Astrocyte of the cerebellum (primary cell): ENCODE measurements at regions not wholly inside any gene's neighbourhood (a gene's known extent, or its start where the extent isn't known, plus 50 kb on each side); places are given as distances from the start of the nearest gene placed in this dataset.

Experiments used
- DNase-seq: peaks from one replicate; pipeline ENCODE4 v3.0.0-alpha.2; 2011; ENCODE audit warnings: low read depth
- H3K4me3 ChIP-seq: 2 replicates; pipeline ENCODE4 v1.5.1; 2011; ENCODE audit warnings: mild to moderate bottlenecking, low read depth, low read length, moderate library complexity
- CTCF ChIP-seq: IDR thresholded peaks from 2 replicates; pipeline ENCODE4 v1.5.1; 2012; ENCODE audit warnings: low read length, low read depth, moderate library complexity, mild to moderate bottlenecking; ENCODE audit errors: missing control alignments
- in situ Hi-C: cut with HindIII; loops from 2 replicates; pipeline ENCODE4 v1.10.0; 2017; ENCODE audit warnings: low sequenced_read_pairs

- TF ChIP-seq CTCF: no peak
- no peak overlapping the region for H3K4me3 ChIP-seq
- DNase-seq: no peak
- in situ Hi-C loops: no loop called here
Measured at GRCh38 chr3:76965122-76965725, 74.7 kb upstream of the ROBO2 start.

- no peak for TF ChIP-seq CTCF
- no peak for DNase-seq
- no peak overlapping the region for H3K4me3 ChIP-seq
- in situ Hi-C loops: no loop called here
Measured at GRCh38 chr3:76969471-76969870, 70.4 kb upstream of the ROBO2 start.

GRCh38 chr3:76969996-76970615 is 69.8 kb upstream of the ROBO2 start:
- no peak for TF ChIP-seq CTCF
- H3K4me3 ChIP-seq: no peak overlapping the region
- in situ Hi-C loops: no loop called here

GRCh38 chr3:76972624-76973296 is 67.1 kb upstream of the ROBO2 start:
- in situ Hi-C loops: no loop called here
- DNase-seq: no peak
- TF ChIP-seq CTCF: no peak
- H3K4me3 ChIP-seq: no peak overlapping the region

More at GRCh38 chr3:76969996-76970615, 69.8 kb upstream of the ROBO2 start:
- peak; percentile 72 for DNase-seq

GRCh38 chr3:76976996-76977395 is 62.9 kb upstream of the ROBO2 start:
- no peak overlapping the region for H3K4me3 ChIP-seq
- no peak for TF ChIP-seq CTCF
- in situ Hi-C loops: no loop called here
- no peak for DNase-seq

- H3K4me3 ChIP-seq: no peak overlapping the region
- in situ Hi-C loops: no loop called here
- TF ChIP-seq CTCF: no peak
- DNase-seq: no peak
Measured at GRCh38 chr3:76985645-76986044, 54.3 kb upstream of the ROBO2 start.
